Left lobe of liver (tissue), 2 donors: ENCODE measurements at regions not wholly inside any gene's neighbourhood (a gene's known extent, or its start where the extent isn't known, plus 50 kb on each side); places are given as distances from the start of the nearest gene placed in this dataset.
"Not testable (repeated sequence)": the region's sequence is repeated elsewhere in the genome, so short reads cannot be mapped to it uniquely, and the experiment has no call there.

ENCODE experiments used
- ATAC-seq: fragments of 200-7000 bp; cut with Tn5 transposase; one replicate; pipeline ENCODE4 v1.9.1; 2020; ENCODE audit warnings: mild to moderate bottlenecking, moderate library complexity
- DNase-seq: peaks from one replicate; pipeline ENCODE4 v3.0.0-alpha.2; 2020; ENCODE audit warnings: low spot score
- donor health status: DM: no; HTN: no; CAD: no; lungs with moderate emphysema.
- donor health status: DM: no; HTN: yes; CAD: no.

DNA sequence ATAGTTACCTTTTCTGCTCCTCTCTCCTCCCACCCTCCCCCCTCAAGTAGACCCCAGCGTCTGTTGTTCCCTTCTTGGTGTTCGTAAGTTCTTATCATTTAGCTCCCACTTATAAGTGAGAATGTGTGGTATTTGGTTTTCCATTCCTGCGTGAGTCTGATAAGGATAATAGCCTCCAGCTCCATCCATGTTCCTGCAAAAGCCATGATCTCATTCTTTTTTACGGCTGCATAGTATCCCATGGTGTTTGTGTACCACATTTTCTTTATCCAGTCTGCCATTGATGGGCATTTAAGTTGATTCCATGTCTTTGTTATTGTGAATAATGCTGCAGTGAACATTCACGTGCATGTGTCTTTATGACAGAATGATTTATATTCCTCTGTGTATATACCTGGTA, 65.3 kb upstream of the FAM20A start:
- not testable (repeated sequence) for DNase-seq, ATAC-seq

DNA sequence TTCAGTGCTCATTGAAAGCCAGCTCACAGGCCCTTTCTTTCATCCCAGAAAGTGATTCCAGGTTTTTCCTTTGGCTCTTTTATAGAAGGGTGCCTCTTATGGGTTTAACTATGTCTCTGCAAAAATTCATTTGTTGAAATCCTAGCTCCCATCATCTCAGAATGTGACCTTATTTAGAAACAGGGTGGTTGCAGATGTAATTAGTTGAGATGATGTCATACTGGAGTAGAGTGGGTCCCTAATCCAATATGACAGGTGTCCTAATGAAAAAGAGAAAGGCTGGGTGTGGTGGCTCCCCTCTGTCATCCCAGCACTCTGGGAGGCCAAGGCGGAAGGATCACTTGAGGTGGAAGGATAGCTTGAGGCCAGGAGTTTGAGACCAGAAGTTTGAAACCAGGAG, 64.2 kb upstream of the FAM20A start:
- no peak for ATAC-seq

DNA sequence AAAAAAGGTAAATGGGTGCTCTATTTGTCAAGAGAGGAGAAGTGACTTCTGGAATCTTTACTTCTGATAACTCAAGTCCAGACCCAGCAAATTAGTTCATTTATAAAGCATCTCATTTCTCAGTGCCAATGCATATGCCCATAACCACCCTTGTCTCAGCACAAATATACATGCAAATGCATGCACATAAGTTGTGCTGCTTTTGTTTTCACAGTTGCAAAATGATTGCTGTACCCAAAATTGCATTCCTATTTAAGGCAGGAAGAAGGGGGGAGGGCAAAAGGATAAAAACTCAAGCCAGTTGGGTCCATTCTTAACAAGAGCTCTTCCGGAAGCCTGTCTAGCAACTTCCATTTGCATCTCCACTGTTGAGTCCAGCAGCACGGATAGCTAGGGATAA, 61.3 kb upstream of the FAM20A start:
- ATAC-seq, result no peak

More for the DNA sequence above, 64.2 kb upstream of the FAM20A start:
- DNase-seq, result no peak

DNA sequence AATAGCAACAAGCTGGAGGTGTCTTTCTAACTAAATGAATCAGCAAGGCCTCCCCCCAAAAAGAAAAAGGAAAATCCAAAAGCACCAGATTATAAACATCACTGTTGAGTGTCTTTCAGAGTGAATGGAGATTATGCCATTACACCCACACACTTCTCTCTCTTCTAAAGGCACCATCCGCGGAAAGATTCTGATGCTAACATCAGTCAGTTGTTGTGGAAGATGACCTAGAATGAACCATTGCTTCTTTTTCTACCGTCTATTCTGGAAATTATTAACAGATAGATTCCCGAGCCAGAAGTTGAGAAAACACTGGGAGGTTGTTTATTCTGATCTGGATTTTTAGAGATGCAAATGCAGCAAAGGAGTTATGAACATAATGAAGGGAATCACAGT, 60.9 kb upstream of the FAM20A start:
- ATAC-seq, result peak; percentile 90
- DNase-seq, result no peak

More for the DNA sequence above, 61.3 kb upstream of the FAM20A start:
- DNase-seq, result no peak

DNA sequence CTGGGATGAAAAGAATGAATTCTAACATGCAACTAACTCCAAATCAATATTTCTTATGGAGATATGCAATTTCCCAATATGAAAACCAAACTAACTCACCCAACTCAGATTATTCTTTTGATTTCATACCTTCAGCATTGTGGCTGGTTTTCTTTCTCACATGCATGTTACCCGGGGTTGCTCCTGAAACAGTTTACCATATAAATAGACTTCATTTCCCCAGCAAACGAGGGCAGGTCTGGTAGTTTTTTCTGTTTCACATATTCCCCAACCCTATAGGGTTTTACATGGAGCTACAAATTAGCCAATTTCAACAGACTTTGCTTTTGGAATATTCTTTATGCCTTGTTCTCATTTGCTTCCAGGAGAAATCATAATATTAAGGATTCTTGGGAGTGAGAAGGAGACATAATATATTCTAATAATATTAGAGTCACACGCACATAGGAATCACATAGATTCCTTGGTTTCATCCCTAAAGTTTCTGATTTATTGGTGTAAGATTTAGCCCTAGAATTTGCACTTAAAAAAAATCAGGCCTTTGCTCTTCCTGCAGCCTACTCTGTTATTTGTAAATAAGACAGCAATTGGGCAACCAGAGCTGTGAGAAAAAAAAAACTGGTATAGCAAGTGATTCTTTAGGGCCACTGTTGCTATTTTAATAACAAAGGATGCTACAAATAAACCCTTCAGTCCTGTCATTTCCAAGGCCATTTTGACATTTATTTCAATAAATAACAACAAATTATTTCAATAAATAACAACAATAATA, 60.3 kb upstream of the FAM20A start:
- DNase-seq, result no peak
- ATAC-seq, result peak; percentile 64

DNA sequence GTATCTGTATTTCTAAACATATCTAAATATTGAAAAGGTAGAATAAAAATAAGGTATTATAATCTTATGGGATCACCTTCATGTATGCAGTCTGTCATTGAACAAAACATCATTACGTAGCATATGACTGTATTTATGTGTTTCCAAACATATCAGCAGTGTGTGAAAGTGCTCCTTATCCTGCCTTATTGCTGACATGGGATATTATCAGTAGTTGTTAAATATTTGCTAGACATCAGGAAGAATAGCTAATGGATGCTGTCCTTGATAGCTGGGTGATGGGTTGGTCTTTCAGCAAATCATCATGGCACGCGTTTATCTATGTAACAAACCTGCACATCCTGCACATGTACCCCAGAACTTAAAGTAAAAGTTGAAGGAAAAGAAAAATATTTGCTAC, 59.1 kb upstream of the FAM20A start:
- ATAC-seq, result peak; percentile 39

DNA sequence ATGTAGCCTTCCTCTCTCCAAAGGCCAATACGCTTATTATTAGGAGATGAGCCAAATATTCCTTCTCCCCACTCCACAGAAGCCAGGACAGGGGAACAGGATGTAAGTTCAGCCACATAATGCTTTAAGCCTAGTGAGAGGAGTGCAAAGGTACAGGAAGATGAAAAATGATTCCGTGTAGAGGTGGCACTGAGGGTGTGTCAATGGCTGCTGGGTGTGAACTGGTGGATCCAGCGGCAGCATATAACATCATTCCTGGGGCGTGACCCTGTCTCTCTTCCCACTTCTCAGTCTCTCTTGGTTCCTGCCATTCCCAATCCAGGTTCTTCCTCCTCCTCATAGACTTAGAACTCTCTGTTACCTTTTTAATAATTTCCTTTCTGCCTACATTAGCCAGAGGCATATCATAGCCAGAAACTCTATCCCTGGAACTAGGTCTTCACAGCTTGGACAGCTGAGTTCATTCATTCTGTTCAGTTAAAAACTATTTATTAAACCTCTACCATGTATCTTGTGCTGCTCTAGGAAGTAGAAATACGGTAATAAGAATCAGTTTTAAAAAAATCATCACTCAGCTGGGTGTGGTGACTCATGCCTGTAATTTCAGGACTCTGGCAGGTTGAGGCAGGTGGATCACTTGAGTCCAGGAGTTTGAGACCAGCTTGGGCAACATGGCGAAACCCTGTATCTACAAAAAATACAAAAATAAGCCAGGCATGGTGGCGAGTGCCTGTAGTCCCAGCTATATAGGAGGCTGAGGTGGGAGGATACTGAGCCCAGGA, 58.0 kb upstream of the FAM20A start:
- DNase-seq (no peak), ATAC-seq (no peak)

More for the DNA sequence above, 59.1 kb upstream of the FAM20A start:
- no peak for DNase-seq

DNA sequence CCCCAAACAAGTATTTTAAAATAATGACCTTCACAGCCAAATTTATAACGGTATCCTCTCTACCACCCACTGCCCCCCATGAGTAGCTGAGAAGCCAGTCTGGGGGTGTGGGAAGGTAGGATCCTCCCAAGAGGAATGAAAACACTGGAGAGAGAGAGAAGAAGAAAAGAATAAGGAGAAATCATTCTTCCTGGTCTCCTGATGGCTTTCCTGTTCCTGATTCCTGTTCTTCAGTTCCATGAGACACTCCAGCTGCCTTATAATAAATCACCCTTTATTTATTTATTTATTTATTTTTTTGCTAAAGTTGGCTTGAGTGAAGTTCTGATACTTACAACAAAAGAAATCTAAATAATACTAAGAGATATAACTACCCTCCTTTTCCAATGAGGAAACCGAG, 56.4 kb upstream of the FAM20A start:
- DNase-seq, result no peak
- ATAC-seq, result no peak

DNA sequence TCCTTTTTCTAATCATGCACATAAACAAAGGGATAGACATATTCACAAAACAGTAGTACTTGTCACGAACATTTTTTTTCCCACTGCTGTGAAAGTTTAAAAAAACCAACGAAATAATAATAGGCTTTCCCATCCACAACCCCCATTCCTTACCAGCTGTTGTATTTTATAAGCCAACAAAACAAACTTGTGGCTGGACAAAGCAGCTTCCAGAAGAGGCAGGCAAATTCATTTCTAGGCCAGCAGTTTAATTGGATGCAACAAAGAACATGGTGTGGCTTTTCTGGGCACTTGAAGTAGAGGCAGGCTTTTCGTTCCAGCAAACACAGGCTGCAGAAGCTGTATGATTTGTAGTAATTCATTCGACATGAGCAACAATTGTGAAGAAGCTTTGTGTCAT, 56.0 kb upstream of the FAM20A start:
- DNase-seq, result no peak
- ATAC-seq, result no peak

DNA sequence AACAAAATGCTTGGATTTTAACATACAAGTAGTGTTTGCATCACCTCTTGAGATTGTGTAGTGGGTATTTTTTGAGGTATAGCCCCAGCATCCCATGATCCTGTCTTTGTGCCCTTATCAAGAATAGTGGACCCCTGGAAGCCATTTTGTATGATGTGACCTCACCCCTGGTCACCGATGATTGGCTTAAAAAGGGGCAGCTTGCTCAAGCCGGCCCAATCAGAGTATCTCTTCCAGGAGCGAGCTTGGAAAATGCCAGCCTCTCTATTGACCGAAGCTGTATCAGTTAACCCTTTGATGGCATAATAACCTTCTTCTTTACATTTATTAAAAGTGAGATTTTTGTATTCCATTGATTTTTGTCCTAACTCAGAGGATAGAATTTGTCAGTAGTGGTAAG, 55.5 kb upstream of the FAM20A start:
- ATAC-seq (no peak), DNase-seq (no peak)
